ENCODE measurements at regions not wholly inside any gene's neighbourhood (a gene's known extent, or its start where the extent isn't known, plus 50 kb on each side); places are given as distances from the start of the nearest gene placed in this dataset.

DNA sequence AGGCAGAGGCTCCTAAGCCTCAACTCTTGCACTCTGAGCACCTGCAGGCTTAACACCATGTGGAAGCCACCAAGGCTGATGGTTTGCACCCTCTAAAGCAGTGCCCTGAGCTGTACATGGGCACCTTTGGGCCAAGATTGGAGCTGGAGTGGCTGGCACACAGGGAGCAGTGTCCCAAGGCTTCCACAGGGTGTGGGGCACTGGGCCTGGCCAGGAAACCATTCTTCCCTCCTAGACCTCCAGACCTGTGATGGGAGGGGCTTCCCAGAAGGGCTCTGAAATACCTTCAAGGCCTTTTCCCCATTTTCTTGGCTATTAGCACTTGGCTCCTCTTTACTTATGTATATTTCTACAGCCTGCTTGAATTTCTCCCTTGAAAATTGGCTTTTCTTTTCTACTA is 67.9 kb upstream of the PPM1J start:
- DNase-seq (ENCODE audit: low spot score), result no peak

DNA sequence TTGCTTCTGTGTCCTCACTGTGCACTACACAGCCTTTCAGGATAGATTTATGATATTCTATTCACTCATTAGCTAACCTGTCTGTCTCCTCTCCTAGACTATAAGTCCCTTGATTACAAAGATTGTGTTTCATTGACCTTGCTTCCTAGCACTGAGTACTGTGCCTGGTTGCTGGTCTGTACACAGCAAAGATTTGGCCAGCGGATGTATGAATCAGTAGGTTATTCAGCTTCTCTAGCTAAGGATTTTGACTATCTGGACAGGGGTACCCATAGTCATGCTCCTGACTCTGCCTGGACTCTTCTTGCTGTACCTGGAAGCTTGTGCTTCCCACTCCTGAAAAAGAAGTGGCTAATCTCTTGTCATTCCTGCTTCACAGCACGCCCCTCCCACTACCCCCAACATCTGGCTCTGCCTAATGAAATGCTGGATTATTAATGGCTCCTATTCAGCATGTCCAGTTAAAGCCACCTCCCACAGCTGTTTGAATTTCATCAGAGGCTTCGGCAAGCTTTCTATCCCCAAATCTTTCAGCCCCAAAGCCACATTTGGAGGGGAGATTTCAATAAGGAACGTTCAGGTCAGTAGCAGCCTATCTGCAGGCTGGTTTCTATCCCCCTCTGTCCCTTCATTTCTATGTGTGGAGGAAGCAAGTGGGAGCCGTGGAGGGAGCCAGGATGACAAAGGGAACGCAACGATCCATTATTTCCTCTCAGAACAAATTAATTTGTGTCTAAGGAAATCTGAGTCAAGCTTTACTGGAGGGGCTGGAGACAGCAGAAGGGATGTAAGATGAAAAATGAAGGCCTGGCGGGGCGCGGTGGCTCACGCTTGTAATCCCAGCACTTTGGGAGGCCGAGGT is 64.8 kb upstream of the PPM1J start:
- DNase-seq (ENCODE audit: low spot score), result peak; percentile 27

DNA sequence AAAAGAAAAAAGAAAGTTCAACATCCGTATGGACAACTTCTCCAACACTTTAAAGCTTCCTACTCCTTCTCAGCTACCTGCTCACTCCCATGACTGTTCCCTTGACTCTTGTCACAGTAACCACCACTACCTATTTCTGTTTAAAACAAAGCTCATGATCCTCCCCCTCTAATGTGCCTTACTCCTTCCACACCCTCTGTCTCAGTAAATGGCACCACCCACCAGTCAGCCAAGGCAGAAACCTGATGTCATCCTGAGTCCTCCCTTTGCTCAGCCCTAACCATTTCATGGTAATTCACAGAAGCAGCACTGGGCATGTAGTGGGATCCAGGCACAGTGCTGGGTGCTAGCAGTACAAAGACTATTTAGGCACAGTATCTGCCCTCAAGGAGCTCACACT is 63.0 kb upstream of the PPM1J start:
- no peak for DNase-seq (ENCODE audit: low spot score)

DNA sequence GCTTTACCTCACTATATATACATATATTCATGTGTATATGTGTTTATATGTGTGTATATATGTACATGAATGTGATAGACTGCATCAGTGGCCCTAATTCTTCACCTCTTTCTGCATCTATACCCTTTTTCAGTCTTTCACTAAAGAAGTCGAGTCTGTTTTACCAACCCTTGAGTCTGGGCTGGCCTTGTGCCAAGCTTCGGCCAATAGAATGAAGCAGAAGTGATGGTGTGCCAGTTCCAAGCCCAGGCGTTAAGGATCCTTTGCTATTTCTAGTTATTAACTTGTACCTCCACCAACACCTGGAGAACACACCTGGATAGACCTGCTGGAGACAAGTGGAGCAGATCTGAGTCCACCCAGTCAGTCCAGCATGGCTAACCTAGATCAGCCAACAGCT is 61.6 kb upstream of the PPM1J start:
- DNase-seq (ENCODE audit: low spot score), result no peak

DNA sequence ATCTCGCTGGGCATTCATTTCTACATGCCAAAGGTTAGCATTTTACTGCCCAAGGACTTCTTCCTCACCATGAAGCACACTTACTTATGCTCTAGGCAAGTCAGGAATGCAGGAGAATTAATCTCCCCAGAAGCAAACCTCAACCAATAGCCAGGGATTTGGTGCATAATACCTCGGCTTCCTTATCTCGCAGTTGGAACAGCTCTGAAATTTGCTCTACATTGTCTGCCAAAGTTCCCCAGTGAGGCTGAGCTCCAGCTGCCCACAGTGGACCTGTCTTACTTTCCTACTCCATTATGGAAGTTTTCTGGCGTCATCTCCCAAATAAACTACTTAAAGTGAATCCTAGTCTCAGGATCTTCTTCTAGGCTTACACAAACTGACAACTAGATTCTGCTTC is 57.6 kb upstream of the PPM1J start:
- no peak for DNase-seq (ENCODE audit: low spot score)

DNA sequence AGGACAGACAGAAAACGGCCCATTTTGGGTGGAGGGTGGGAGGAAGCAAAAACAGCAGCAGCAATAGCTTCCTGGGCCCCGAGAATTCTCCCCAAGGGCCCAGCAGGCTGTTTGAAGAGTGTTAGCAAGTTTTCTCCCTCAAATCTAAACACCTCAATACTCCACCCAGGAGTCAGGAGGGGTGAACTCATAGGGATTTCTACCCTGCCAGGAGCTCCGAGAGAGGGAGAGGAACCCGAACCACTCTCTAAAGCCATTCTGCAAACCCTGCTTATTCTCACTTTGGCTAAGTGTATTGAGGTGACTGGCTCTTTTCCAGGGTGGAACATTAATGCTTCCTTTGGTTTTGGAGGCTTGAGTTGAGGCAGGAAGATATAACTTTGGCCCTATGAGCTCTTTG is 55.6 kb upstream of the PPM1J start:
- no peak for DNase-seq (ENCODE audit: low spot score)

DNA sequence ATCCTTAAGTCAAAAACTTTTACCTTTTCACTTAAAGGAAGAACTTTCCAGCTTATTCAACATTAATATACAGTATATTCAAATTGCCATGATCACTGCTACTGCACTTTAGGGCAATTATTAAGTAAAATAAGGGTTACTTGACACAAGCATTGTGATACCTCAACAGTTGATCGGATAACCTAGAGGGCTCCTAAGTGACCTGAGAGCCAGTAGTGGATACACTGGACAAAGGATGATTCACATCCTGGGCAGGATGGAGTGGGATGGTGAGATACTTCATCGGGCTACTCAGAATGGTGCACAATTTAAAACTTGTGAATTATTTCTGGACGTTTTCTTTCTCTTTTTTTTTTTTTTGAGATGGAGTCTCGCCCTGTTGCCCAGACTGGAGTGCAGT is 54.5 kb upstream of the PPM1J start:
- DNase-seq (ENCODE audit: low spot score), result no peak

DNA sequence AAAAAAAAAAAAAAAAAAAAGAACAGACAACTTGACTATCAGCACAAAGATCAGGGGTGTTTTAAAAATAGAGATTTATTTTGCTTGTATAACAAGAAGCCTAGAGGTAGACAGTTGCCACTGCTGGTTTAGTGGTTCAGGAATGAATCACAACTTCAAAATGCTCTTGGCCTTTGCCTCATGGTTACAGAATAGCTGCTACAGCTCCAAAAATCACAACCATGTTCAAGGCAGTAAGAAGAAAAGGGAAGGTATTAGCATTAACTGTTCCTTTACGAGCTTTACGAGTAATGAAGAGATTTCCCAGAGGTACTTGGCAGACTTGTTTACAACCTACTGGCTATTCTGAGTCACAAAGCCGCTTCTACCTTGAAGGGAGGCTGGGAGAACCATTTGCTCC is 52.5 kb upstream of the PPM1J start:
- DNase-seq (ENCODE audit: low spot score), result no peak

All from GM03348 (cell line).